ENCODE measurements at regions not wholly inside any gene's neighbourhood (a gene's known extent, or its start where the extent isn't known, plus 50 kb on each side); places are given as distances from the start of the nearest gene placed in this dataset.
"Not testable (repeated sequence)": the region's sequence is repeated elsewhere in the genome, so short reads cannot be mapped to it uniquely, and the experiment has no call there.

DNA sequence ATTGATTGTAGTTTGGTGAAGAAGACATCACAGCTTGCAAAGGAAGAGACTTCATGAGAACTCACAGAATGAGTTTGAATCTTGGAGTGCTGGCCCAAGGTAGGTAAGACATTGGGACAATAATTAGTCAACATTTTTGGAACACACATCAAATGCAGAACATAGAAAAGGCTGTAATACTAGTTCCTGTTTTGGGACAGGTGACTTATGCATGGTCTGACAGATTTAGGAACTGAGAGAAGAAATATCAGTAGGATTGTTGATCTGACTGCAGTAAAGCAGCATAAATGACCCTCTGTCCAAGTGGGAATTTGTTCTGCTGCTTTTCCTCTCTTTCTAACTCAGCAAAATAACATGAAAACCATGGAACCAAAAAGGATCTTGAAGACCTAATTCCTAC is 102.3 kb upstream of the MAP3K7 start:
- Histone ChIP-seq H3K27ac (no peak overlapping the region), H3K4me1 (no peaks in the 10 kb centered on the region), H3K4me3 (no peak overlapping the region), H3K9me3 (replicated peaks) (no peaks in the 10 kb centered on the region), H3K36me3 (no peaks in the 10 kb centered on the region), H3K27me3 (no peaks in the 10 kb centered on the region)
- DNase-seq, result no peak

DNA sequence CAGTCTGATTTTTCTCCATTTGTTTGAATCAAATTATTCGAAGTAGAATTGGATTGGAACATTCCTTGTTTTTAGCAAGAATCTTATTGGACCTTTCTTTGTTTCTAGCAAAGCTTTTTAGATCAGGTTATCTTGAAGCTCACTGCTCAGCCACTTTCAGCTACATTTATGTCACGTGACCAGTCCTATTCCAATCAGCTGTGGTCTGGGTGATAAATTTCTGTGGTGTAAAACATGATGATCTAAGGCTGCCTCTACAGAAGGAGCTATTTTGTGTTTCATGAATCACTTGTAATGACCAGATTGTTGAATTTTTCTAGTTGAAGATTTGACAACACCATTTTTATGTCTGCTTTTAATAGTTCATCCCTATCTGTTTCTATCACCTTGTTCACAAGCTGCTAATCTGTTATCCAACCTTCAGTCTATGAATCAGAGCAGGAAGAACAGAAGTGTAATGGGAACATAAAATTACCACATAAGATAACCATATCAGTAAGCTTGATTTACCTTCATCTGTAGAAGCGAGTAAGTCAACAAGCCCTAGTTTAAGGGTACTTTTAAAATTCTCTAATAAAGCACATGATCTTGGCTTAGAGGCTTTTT is 101.0 kb upstream of the MAP3K7 start:
- no peak overlapping the region for H3K27ac ChIP-seq
- H3K4me3 ChIP-seq, result no peak overlapping the region
- no peak for DNase-seq
- H3K9me3 ChIP-seq (replicated peaks), result no peaks in the 10 kb centered on the region
- H3K4me1 ChIP-seq, result peaks cover 5% of the 10 kb centered on the region; the same call in 1 of the 2 replicates
- no peaks in the 10 kb centered on the region for H3K36me3 ChIP-seq
- H3K27me3 ChIP-seq, result no peaks in the 10 kb centered on the region

DNA sequence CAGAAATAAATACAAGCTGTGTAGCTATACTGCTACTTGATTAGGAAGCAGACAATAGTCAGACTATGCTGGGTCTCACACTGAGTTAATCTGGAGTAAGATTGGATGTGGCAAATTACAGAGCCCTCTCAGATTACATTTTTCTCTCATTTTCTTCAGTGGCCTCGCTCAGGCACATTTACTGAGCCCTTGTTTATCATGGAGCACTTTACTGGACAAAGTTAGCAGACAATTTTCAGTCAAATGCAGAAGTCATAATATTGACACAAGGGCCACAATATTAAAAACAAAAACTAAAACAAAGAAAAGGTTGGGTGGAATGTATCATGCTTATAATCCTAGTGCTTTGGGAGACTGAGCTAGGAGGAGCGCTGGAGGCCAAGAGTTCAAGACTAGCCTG is 95.0 kb upstream of the MAP3K7 start:
- Histone ChIP-seq H3K36me3 (no peaks in the 10 kb centered on the region), H3K4me1 (peaks cover 7% of the 10 kb centered on the region; the same call in 1 of the 2 replicates), H3K4me3 (no peak overlapping the region), H3K27me3 (no peaks in the 10 kb centered on the region; the same call in 1 of the 2 replicates), H3K9me3 (replicated peaks) (no peaks in the 10 kb centered on the region), H3K27ac (no peak overlapping the region)
- no peak for DNase-seq

DNA sequence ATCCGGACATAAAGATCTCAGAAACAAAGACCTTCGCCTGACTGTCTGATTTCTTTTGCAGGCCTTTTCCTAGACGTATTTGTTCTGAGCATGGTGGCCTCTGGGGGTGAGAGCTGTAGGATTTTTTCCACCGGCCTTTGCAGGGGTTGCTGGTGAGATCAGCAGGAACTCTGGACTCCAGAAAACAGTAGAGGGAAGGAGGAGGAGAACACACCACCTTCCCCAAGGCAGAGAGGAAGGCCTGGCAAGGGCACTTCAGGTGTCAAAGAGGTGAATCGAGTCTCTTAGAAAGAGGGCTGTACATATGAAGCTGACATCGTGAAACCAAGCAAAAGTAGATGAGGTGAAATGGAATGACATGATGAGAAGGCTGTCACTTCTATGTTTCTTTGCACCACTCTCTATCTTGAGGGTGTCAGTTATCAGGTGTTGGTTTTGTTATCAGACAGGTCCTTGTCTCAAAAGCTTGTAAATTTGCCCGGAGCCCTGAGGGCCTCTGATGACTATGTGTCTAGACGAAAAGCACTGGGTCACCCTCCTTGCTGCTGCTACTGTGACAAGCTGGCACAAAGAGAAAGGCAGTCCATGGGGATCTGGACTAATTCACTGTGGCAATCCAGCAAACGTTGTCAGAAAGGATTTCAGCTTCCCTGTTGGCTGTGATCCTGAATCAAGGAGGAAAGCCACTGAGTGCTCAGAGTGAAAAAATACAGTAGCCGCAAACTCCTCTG is 91.3 kb upstream of the MAP3K7 start:
- H3K27me3 ChIP-seq, result no peaks in the 10 kb centered on the region; the same call in 1 of the 2 replicates
- H3K9me3 ChIP-seq (replicated peaks), result no peaks in the 10 kb centered on the region
- H3K4me1 ChIP-seq, result peaks cover 4% of the 10 kb centered on the region; the same call in 1 of the 2 replicates
- H3K36me3 ChIP-seq, result no peaks in the 10 kb centered on the region
- H3K27ac ChIP-seq, result no peak overlapping the region
- H3K4me3 ChIP-seq, result no peak overlapping the region
- DNase-seq, result no peak

DNA sequence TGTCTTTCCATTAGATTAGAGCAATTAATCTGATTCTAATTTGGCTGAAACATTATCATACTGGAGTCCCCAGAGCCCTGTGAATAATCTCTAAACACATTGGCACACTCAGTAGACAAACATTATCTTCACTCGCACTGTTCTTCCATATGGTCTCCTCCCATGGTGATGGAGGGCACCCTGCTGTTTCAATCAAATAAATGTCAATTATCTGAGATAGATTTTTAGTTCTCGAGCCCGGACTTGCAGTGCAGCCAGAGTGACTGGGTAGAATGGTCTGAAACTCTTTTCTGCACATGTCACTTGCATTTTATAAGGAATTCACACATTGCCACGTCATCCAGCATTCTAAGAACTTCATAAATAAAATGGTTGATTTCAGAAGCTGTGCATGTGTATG is 90.6 kb upstream of the MAP3K7 start:
- H3K4me1 ChIP-seq, result 0 out of 2 replicates have a peak, but pooled peaks cover 2% of the 10 kb centered on the region
- H3K27me3 ChIP-seq, result no peaks in the 10 kb centered on the region; the same call in 1 of the 2 replicates
- DNase-seq, result no peak
- H3K9me3 ChIP-seq (replicated peaks), result no peaks in the 10 kb centered on the region
- no peak overlapping the region for H3K27ac ChIP-seq
- H3K36me3 ChIP-seq, result no peaks in the 10 kb centered on the region
- no peak overlapping the region for H3K4me3 ChIP-seq

DNA sequence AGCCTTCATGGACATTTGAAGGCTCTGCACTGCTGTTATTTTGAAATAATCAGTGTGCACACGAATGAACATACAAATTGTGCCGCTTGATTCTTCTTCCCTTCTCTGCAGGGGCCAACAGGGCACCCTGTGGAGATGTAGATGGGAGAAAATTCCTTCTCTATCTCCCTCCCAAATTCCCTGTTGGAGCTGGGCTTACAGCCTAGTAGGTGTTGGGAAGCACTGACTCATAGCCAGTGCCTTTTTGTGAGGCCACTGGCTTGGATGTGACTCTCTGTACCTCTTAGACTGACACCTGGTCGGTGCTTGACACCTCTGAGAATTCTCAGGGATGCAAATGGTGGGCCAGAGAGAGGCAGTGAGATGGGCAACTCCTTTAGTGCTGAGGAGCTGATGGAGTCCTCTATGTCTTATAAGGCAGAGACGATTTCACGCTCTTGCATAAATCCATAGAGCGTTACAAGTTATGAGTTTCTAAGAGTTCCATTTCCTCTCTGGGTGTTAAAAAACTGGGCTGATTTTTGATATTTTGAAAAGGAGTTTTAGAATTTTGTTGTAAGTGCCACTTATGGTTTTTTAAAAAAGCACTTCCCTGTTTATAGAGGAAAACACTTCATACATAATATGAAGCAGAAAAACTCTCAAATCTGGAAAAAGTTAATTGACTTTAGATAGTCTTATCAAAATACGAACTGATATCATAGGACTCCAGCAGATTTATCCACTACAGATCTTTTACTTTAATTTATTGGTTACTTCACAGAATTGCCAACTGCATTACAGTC is 89.8 kb upstream of the MAP3K7 start:
- no peak overlapping the region for H3K4me3 ChIP-seq
- H3K36me3 ChIP-seq, result no peaks in the 10 kb centered on the region
- H3K4me1 ChIP-seq, result no peaks in the 10 kb centered on the region
- no peaks in the 10 kb centered on the region; the same call in 1 of the 2 replicates for H3K27me3 ChIP-seq
- H3K27ac ChIP-seq, result no peak overlapping the region
- no peak for DNase-seq
- H3K9me3 ChIP-seq (replicated peaks), result no peaks in the 10 kb centered on the region

DNA sequence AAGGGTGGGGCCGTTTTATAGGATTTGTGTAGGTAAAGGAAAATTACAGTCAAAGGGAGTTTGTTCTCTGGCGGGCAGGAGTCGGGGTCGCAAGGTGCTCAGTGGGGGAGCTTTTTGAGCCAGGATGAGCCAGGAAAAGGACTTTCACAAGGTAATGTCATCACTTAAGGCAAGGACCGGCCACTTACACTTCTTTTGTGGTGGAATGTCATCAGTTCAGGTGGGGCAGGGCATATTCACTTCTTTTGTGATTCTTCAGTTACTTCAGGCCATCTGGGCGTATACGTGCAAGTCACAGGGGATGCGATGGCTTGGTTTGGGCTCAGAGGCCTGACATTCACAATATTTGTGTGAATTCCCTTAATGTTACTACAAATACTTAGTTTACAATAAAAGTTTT is 88.2 kb upstream of the MAP3K7 start:
- H3K27ac ChIP-seq; DNase-seq; H3K27me3 ChIP-seq; H3K36me3 ChIP-seq; H3K4me3 ChIP-seq; H3K9me3 ChIP-seq (replicated peaks); H3K4me1 ChIP-seq: not testable (repeated sequence)

DNA sequence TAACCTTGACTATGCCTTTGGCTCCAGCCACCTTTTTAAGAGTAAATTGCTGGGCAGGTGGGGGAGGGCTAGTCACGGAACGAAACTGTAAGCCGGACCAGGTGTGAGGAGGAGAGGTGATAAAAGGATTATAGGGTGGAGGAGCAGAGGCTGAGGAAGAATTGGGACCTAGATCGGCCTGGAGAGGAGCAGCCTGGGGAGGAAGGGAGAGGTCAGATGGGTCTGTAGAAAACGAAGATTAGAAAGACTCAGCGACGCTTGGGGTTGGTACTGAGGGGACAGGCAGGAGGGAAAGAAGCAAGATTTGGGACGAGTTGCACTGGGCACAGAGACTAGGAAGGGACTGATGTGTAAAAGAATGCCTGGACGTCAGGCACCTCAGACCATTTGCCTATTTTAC is 87.2 kb upstream of the MAP3K7 start:
- not testable (repeated sequence) for H3K27me3 ChIP-seq; H3K27ac ChIP-seq; DNase-seq; H3K36me3 ChIP-seq; H3K4me1 ChIP-seq; H3K9me3 ChIP-seq (replicated peaks); H3K4me3 ChIP-seq

DNA sequence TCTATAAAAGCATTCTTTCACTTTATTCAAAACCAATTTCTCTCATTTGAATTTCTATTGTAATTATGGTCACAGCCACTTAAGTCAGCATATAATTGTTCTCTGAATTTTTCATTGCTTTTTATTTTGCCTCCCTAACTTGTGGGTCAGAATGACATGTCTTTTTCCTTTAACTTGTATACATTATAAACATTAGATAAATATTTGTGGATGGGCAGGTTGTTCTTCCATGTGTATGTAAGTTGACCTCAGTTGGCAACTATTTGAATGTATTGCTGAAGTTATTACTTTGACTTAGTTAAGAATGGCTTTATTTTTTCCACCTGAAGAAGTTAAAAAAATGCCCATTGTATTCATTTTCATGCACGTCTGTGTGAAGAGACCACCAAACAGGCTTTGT is 83.0 kb upstream of the MAP3K7 start:
- DNase-seq, result no peak
- H3K27me3 ChIP-seq, result no peaks in the 10 kb centered on the region
- H3K27ac ChIP-seq, result no peak overlapping the region
- no peak overlapping the region for H3K4me3 ChIP-seq
- no peaks in the 10 kb centered on the region for H3K36me3 ChIP-seq
- no peaks in the 10 kb centered on the region for H3K4me1 ChIP-seq
- no peaks in the 10 kb centered on the region for H3K9me3 ChIP-seq (replicated peaks)

DNA sequence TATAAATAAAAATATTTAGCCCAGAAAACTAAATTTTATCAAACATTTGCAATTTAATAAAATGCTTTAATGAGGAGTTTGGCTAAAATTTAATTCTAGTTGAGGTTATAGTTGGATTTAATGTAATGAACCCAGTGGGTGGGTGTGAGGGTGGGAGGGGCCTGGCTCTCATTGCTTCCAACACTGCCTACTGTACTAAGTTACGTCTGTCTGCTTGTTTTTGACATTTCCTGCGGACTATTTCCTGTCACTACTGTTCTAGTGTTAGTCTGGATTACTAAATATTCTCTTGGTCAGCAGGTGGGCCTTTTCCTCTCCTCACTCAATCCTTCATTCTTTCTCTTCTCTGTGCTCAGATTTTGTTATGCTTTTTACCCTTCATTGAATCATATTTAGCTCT is 82.5 kb upstream of the MAP3K7 start:
- no peak for DNase-seq
- Histone ChIP-seq H3K27me3 (no peaks in the 10 kb centered on the region), H3K4me1 (no peaks in the 10 kb centered on the region), H3K27ac (no peak overlapping the region), H3K9me3 (replicated peaks) (no peaks in the 10 kb centered on the region), H3K36me3 (no peaks in the 10 kb centered on the region), H3K4me3 (no peak overlapping the region)

DNA sequence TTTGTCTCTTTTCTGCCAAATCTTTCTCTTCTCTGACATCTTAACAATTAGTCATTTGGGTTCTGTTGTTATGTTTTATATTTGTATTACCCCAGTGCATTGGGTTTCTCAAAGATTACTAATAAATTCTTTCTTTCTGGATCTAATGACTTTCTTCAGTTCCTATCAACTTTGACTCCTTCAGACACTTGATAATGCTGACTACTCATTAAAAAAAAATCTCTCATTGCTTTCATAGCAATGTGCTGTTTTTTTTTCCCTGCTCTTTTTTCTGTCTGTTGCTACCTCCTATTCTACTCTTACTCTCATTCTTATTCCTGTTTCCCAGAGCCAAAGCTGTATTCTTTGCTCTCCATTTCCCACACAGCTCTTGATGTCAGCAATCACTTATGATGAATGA is 81.3 kb upstream of the MAP3K7 start:
- Histone ChIP-seq H3K36me3 (no peaks in the 10 kb centered on the region), H3K9me3 (replicated peaks) (peaks cover 6% of the 10 kb centered on the region; the same call in 1 of the 2 replicates), H3K4me3 (no peak overlapping the region), H3K27me3 (no peaks in the 10 kb centered on the region), H3K4me1 (no peaks in the 10 kb centered on the region), H3K27ac (no peak overlapping the region)
- DNase-seq, result no peak

DNA sequence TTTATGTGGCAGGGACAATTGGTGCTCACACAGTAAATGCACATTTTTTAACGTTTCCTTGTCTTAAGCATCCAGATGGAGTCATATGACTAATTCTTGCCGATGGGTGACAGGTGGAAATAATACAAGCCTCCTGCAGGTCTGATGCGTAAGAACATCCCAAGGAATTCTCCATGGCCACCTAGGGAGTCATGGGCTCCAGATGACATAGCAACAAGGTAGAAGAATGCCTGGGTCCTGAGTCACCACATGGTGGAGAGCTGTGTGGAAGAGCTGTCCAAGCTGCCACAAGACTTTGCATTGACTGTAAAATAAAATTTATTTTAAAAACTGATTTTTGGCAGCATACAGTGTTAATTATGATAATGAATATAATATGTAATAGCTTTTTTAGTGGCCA is 77.0 kb upstream of the MAP3K7 start:
- no peak overlapping the region for H3K27ac ChIP-seq
- no peaks in the 10 kb centered on the region for H3K27me3 ChIP-seq
- H3K4me3 ChIP-seq, result no peak overlapping the region
- H3K36me3 ChIP-seq, result no peaks in the 10 kb centered on the region
- DNase-seq, result no peak
- no peaks in the 10 kb centered on the region for H3K4me1 ChIP-seq
- H3K9me3 ChIP-seq (replicated peaks), result peaks cover 6% of the 10 kb centered on the region; the same call in 1 of the 2 replicates

DNA sequence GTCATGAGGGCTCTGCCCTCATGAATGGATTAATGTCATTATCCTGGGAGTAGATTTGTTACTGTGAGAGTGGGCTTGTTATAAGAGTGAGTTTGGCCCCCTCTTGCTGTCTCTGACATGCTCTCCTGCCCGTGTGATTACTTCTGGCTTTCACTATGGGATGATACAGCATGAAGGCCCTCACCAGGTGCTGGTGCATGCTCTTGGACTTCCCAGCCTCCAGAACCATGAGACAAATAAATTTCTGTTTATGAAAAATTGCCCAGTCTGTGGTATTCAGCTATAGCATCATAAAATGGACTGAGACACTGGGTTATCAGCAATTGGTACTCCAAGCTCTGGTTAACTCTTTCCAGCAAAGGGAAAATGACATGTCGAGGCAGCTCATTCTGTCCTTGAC is 76.2 kb upstream of the MAP3K7 start:
- no peak overlapping the region for H3K4me3 ChIP-seq
- no peak overlapping the region for H3K27ac ChIP-seq
- no peaks in the 10 kb centered on the region for H3K4me1 ChIP-seq
- no peak for DNase-seq
- H3K27me3 ChIP-seq, result no peaks in the 10 kb centered on the region
- H3K9me3 ChIP-seq (replicated peaks), result peaks cover 6% of the 10 kb centered on the region; the same call in 1 of the 2 replicates
- H3K36me3 ChIP-seq, result no peaks in the 10 kb centered on the region

DNA sequence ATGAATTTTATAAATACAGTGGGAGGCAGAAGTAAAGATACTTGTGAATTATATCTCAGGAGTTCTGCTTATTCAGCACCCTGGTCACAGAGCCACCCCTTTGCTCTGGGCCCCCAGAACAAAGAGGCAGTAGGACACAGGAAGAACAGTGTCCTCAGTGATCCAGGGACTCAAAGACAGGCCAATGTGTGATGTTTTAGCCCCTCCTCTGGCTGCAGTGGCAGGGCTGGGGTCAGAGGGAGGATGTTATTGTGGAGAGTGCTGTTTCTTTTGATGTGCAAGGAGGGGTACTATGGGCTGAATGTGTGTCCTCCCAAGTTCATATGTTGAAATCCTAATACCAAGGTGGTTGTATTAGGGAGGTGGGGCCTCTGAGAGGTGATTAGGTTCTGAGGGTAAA is 74.1 kb upstream of the MAP3K7 start:
- no peak overlapping the region for H3K27ac ChIP-seq
- no peak overlapping the region for H3K4me3 ChIP-seq
- no peaks in the 10 kb centered on the region for H3K27me3 ChIP-seq
- no peaks in the 10 kb centered on the region for H3K36me3 ChIP-seq
- DNase-seq, result no peak
- peaks cover 5% of the 10 kb centered on the region; the same call in 1 of the 2 replicates for H3K4me1 ChIP-seq
- peaks cover 6% of the 10 kb centered on the region; the same call in 1 of the 2 replicates for H3K9me3 ChIP-seq (replicated peaks)

DNA sequence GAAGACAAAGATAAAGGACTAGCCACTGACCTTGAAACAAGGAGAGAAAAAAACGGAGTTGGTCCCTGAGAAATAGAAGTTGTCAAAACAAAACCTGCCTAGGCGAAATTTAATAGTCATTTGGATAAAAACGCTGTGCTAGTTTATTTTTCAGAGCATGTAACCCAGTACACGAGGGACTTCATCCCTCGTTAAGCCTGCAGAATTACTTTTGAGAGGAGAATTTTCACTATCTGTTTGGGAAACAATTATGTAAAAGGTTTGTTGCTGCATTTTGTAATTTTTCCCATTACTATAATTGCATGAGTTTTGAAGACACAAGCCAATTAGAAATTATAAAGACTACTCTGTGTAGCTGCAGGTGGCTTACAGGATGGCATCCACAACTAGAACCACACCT is 71.6 kb upstream of the MAP3K7 start:
- H3K36me3 ChIP-seq, result no peaks in the 10 kb centered on the region
- no peaks in the 10 kb centered on the region for H3K27me3 ChIP-seq
- DNase-seq, result no peak
- no peak overlapping the region for H3K4me3 ChIP-seq
- H3K4me1 ChIP-seq, result peaks cover 5% of the 10 kb centered on the region; the same call in 1 of the 2 replicates
- H3K27ac ChIP-seq, result no peak overlapping the region
- peaks cover 3% of the 10 kb centered on the region; the same call in 1 of the 2 replicates for H3K9me3 ChIP-seq (replicated peaks)
